ENCODE measurements at regions not wholly inside any gene's neighbourhood (a gene's known extent, or its start where the extent isn't known, plus 50 kb on each side); places are given as distances from the start of the nearest gene placed in this dataset.

DNA sequence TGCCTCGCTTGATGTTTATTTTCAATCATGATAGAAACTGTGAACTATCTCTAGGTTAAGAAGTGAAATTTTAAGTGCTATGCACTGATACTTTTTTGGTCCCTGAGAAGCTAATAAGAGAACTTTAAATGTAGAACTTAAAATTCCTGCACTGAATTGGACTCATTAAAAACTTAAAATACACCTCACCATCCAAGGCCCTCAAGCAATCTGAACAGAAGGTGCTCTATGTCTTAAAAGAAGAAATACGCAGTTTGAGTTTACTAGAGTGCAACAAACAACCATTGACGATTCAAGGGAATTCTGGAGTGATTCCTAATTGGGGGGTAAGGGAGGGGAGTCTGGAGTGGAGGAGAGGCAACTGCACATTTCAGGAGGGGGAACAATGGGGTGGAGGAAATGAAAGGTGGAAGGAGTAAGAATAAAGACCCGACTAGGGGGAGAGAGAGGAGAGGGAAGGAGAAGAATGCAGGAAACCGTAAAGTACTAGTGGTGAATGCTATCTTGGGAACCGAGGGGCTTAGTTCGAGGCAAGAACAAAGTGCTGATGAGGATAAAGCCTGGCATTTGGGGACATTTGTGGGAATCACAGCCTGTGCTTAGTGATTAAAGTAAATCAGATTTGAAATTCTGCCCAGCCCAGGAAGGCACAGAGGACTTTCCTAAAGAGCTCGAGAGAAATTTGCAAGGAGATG, 389.7 kb downstream of the AACS start:
- TF ChIP-seq EZH2 (IDR thresholded peaks at IDR 0.05; ENCODE audit: insufficient read depth, poor library complexity, severe bottlenecking): no peak
- no peak for TF ChIP-seq EZH2phosphoT487 (IDR thresholded peaks at IDR 0.05; ENCODE audit: insufficient read depth, low read depth)

All from GM23248 (cell line).